ENCODE measurements at regions not wholly inside any gene's neighbourhood (a gene's known extent, or its start where the extent isn't known, plus 50 kb on each side); places are given as distances from the start of the nearest gene placed in this dataset.

GRCh38 chr18:45290364-45290763, 324.9 kb upstream of the SLC14A2 start:
- H3K9me3 ChIP-seq (ENCODE audit: insufficient read depth, low read depth, low read length), result no peaks in the 10 kb centered on the region
- no peak overlapping the region for H3K4me3 ChIP-seq (ENCODE audit: low read length)
- no peak overlapping the region for H3K27ac ChIP-seq (ENCODE audit: low read depth, low read length)
- WGBS, result 92% methylated on average over 4 of the region's 4 CpGs
- no peak overlapping the region for H3K9ac ChIP-seq (ENCODE audit: low read depth, low read length)
- no peaks in the 10 kb centered on the region for H3K27me3 ChIP-seq (ENCODE audit: insufficient read depth, low read length)
- H3K36me3 ChIP-seq (ENCODE audit: insufficient read depth, low read length), result no peaks in the 10 kb centered on the region
- no peaks in the 10 kb centered on the region; the same call in 1 of the 2 replicates for H3K4me1 ChIP-seq (ENCODE audit: insufficient read depth, low read length)

GRCh38 chr18:45291621-45292615, 323.4 kb upstream of the SLC14A2 start:
- no peaks in the 10 kb centered on the region for H3K27me3 ChIP-seq (ENCODE audit: insufficient read depth, low read length)
- no peak overlapping the region for H3K4me3 ChIP-seq (ENCODE audit: low read length)

GRCh38 chr18:45295388-45295787, 319.9 kb upstream of the SLC14A2 start:
- H3K27me3 ChIP-seq (ENCODE audit: insufficient read depth, low read length), result no peaks in the 10 kb centered on the region
- H3K36me3 ChIP-seq (ENCODE audit: insufficient read depth, low read length), result no peaks in the 10 kb centered on the region
- H3K4me1 ChIP-seq (ENCODE audit: insufficient read depth, low read length), result peaks cover 3% of the 10 kb centered on the region
- no peak overlapping the region for H3K4me3 ChIP-seq (ENCODE audit: low read length)
- H3K9me3 ChIP-seq (ENCODE audit: insufficient read depth, low read depth, low read length), result no peaks in the 10 kb centered on the region
- no peak overlapping the region for H3K27ac ChIP-seq (ENCODE audit: low read depth, low read length)
- WGBS, result 95% methylated on average over 6 of the region's 6 CpGs
- no peak overlapping the region for H3K9ac ChIP-seq (ENCODE audit: low read depth, low read length)

More at GRCh38 chr18:45291621-45292615, 323.4 kb upstream of the SLC14A2 start:
- Histone ChIP-seq H3K4me1 (ENCODE audit: insufficient read depth, low read length) (no peaks in the 10 kb centered on the region; the same call in 1 of the 2 replicates), H3K9me3 (ENCODE audit: insufficient read depth, low read depth, low read length) (no peaks in the 10 kb centered on the region), H3K36me3 (ENCODE audit: insufficient read depth, low read length) (no peaks in the 10 kb centered on the region), H3K9ac (ENCODE audit: low read depth, low read length) (no peak overlapping the region), H3K27ac (ENCODE audit: low read depth, low read length) (no peak overlapping the region)
- 88% methylated on average over 16 of the region's 17 CpGs for WGBS

- H3K4me1 ChIP-seq (ENCODE audit: insufficient read depth, low read length), result peaks cover 3% of the 10 kb centered on the region; the same call in 1 of the 2 replicates
- H3K9me3 ChIP-seq (ENCODE audit: insufficient read depth, low read depth, low read length), result no peaks in the 10 kb centered on the region
- H3K27ac ChIP-seq (ENCODE audit: low read depth, low read length), result no peak overlapping the region
- H3K36me3 ChIP-seq (ENCODE audit: insufficient read depth, low read length), result no peaks in the 10 kb centered on the region
- WGBS, result 62% methylated on average over 3 of the region's 3 CpGs
- no peaks in the 10 kb centered on the region for H3K27me3 ChIP-seq (ENCODE audit: insufficient read depth, low read length)
- no peak overlapping the region for H3K4me3 ChIP-seq (ENCODE audit: low read length)
- H3K9ac ChIP-seq (ENCODE audit: low read depth, low read length), result no peak overlapping the region
These were observed 316.3 kb upstream of the SLC14A2 start for GRCh38 chr18:45298986-45299385.

GRCh38 chr18:45303026-45303425, 312.2 kb upstream of the SLC14A2 start:
- H3K9me3 ChIP-seq (ENCODE audit: insufficient read depth, low read depth, low read length), result no peaks in the 10 kb centered on the region
- peaks cover 3% of the 10 kb centered on the region; the same call in 1 of the 2 replicates for H3K4me1 ChIP-seq (ENCODE audit: insufficient read depth, low read length)
- WGBS, result 89% methylated on average over 7 of the region's 7 CpGs
- H3K9ac ChIP-seq (ENCODE audit: low read depth, low read length), result no peak overlapping the region
- H3K4me3 ChIP-seq (ENCODE audit: low read length), result no peak overlapping the region
- H3K27ac ChIP-seq (ENCODE audit: low read depth, low read length), result no peak overlapping the region
- no peaks in the 10 kb centered on the region for H3K27me3 ChIP-seq (ENCODE audit: insufficient read depth, low read length)
- no peaks in the 10 kb centered on the region for H3K36me3 ChIP-seq (ENCODE audit: insufficient read depth, low read length)

- 91% methylated on average over 1 of the region's 1 CpG for WGBS
- Histone ChIP-seq H3K9me3 (ENCODE audit: insufficient read depth, low read depth, low read length) (no peaks in the 10 kb centered on the region), H3K4me3 (ENCODE audit: low read length) (no peak overlapping the region), H3K27ac (ENCODE audit: low read depth, low read length) (no peak overlapping the region), H3K27me3 (ENCODE audit: insufficient read depth, low read length) (no peaks in the 10 kb centered on the region), H3K36me3 (ENCODE audit: insufficient read depth, low read length) (no peaks in the 10 kb centered on the region), H3K9ac (ENCODE audit: low read depth, low read length) (no peak overlapping the region), H3K4me1 (ENCODE audit: insufficient read depth, low read length) (no peaks in the 10 kb centered on the region)
These were observed 310.7 kb upstream of the SLC14A2 start for GRCh38 chr18:45304558-45304957.

DNA sequence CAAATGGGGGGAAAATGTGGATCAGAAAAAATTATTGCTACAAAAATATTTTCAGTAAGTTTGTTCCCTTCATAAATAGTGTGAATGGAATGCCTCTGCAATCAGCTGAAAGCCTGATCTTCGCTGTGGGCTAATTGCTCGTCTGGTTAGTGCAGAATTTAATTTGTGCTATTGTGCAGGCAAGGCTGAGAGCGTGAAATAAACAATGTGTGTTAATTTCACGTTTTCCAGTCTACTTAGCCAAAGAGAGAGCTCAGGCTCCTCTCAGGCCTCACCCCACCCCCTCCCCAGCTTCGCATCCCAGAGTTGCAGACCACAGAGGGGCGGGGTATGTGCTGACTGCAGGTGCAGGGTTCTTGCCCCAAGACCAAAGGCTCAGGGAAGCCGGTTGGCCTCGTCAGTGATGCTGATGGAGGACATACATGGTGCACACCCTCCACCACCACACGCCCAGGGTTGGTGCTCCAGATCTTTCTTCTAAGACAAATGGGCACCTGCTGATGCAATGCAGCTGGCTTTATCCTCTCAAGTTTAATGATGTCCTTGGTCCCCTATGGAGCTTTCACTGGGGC, 302.6 kb upstream of the SLC14A2 start:
- Histone ChIP-seq H3K36me3 (ENCODE audit: insufficient read depth, low read length) (no peaks in the 10 kb centered on the region), H3K9ac (ENCODE audit: low read depth, low read length) (no peak overlapping the region), H3K4me1 (ENCODE audit: insufficient read depth, low read length) (no peaks in the 10 kb centered on the region), H3K9me3 (ENCODE audit: insufficient read depth, low read depth, low read length) (no peaks in the 10 kb centered on the region), H3K27me3 (ENCODE audit: insufficient read depth, low read length) (no peaks in the 10 kb centered on the region), H3K4me3 (ENCODE audit: low read length) (no peak overlapping the region), H3K27ac (ENCODE audit: low read depth, low read length) (no peak overlapping the region)
- WGBS, result 87% methylated on average over 9 of the region's 9 CpGs

DNA sequence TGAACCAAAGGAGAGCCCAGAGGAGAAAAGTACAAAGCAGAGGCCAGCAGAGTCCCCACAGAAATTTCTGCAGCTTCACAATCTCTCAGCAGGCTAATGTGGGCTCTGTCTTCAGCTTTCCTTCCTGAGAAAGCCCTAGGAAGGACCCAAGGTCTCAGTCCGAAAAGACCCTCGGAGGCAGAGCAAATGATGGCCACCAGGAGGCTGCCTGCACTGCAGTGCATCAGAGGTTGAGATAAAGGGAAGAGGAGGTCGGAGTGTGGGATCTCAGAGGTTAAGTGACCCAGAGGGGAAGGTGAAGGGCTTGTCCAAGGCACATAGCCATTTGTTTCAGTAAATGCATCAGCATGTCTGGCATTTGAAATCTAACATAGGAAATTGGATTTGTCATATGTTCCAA, 299.1 kb upstream of the SLC14A2 start:
- Histone ChIP-seq H3K36me3 (ENCODE audit: insufficient read depth, low read length) (no peaks in the 10 kb centered on the region), H3K27me3 (ENCODE audit: insufficient read depth, low read length) (no peaks in the 10 kb centered on the region), H3K4me3 (ENCODE audit: low read length) (no peak overlapping the region)

DNA sequence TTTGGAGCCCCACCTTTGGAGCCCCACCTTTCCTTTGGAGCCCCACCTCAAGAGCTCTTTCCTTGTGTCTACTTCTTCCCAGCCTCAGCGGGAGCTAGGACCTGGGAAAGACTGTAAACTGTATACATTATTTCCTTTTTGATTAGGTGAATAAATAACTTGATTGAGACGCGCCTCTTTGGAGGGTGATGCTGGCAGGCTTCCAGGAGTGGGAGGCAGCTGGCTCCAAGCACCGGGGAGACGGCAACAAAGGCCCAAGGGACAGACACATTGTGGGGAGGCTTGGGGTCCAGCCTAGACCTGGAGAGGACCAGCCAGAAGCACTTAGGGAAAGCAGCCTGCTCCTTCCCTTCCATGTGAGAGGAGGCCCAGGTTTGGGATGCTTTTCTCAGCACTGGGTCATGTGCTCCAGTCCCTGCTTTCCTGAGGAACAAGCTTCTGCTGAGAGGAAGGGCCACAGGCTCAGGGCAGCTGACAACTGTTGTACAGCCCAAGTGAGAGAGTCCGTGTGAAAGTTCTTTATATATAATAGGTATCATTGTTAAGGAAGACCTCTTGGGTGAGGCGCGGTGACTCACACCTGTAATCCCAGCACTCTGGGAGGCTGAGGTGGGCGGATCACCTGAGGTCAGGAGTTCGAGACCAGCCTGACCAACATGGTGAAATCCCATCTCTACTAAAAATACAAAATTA, 297.2 kb upstream of the SLC14A2 start:
- Histone ChIP-seq H3K27ac (ENCODE audit: low read depth, low read length) (no peak overlapping the region), H3K27me3 (ENCODE audit: insufficient read depth, low read length) (no peaks in the 10 kb centered on the region), H3K9me3 (ENCODE audit: insufficient read depth, low read depth, low read length) (no peaks in the 10 kb centered on the region), H3K4me3 (ENCODE audit: low read length) (no peak overlapping the region), H3K9ac (ENCODE audit: low read depth, low read length) (no peak overlapping the region), H3K4me1 (ENCODE audit: insufficient read depth, low read length) (no peaks in the 10 kb centered on the region), H3K36me3 (ENCODE audit: insufficient read depth, low read length) (no peaks in the 10 kb centered on the region)
- WGBS, result 95% methylated on average over 9 of the region's 10 CpGs

More for the DNA sequence above, 299.1 kb upstream of the SLC14A2 start:
- Histone ChIP-seq H3K27ac (ENCODE audit: low read depth, low read length) (no peak overlapping the region), H3K9me3 (ENCODE audit: insufficient read depth, low read depth, low read length) (no peaks in the 10 kb centered on the region), H3K4me1 (ENCODE audit: insufficient read depth, low read length) (no peaks in the 10 kb centered on the region), H3K9ac (ENCODE audit: low read depth, low read length) (no peak overlapping the region)
- 87% methylated on average over 3 of the region's 3 CpGs for WGBS

- H3K36me3 ChIP-seq (ENCODE audit: insufficient read depth, low read length), result no peaks in the 10 kb centered on the region
- peaks cover 22% of the 10 kb centered on the region for H3K4me1 ChIP-seq (ENCODE audit: insufficient read depth, low read length)
- no peak overlapping the region for H3K9ac ChIP-seq (ENCODE audit: low read depth, low read length)
- no peaks in the 10 kb centered on the region for H3K27me3 ChIP-seq (ENCODE audit: insufficient read depth, low read length)
- no peak overlapping the region for H3K4me3 ChIP-seq (ENCODE audit: low read length)
- no peak overlapping the region for H3K27ac ChIP-seq (ENCODE audit: low read depth, low read length)
- WGBS, result 93% methylated on average over 3 of the region's 3 CpGs
- no peaks in the 10 kb centered on the region for H3K9me3 ChIP-seq (ENCODE audit: insufficient read depth, low read depth, low read length)
These were observed 294.6 kb upstream of the SLC14A2 start for GRCh38 chr18:45320724-45321123.

GRCh38 chr18:45321520-45321919, 293.8 kb upstream of the SLC14A2 start:
- Histone ChIP-seq H3K9ac (ENCODE audit: low read depth, low read length) (no peak overlapping the region), H3K36me3 (ENCODE audit: insufficient read depth, low read length) (no peaks in the 10 kb centered on the region), H3K4me3 (ENCODE audit: low read length) (no peak overlapping the region), H3K9me3 (ENCODE audit: insufficient read depth, low read depth, low read length) (no peaks in the 10 kb centered on the region), H3K27me3 (ENCODE audit: insufficient read depth, low read length) (no peaks in the 10 kb centered on the region), H3K27ac (ENCODE audit: low read depth, low read length) (no peak overlapping the region), H3K4me1 (ENCODE audit: insufficient read depth, low read length) (peaks cover 24% of the 10 kb centered on the region)
- 94% methylated on average over 8 of the region's 8 CpGs for WGBS
